Fibroblast of skin of right biceps (primary cell): ENCODE measurements at regions not wholly inside any gene's neighbourhood (a gene's known extent, or its start where the extent isn't known, plus 50 kb on each side); places are given as distances from the start of the nearest gene placed in this dataset.
A peak's percentile ranks its signal among the peaks of the same experiment; 100 is the strongest.
"Not testable (repeated sequence)": the region's sequence is repeated elsewhere in the genome, so short reads cannot be mapped to it uniquely, and the experiment has no call there.

Experiments used
- DNase-seq: peaks from one replicate; pipeline ENCODE4 v3.0.0-alpha.2; 2013

GRCh38 chr3:67064105-67064504 lies 66.0 kb downstream of the KBTBD8 start:
- peak; percentile 51 for DNase-seq

GRCh38 chr3:67067251-67067650 lies 69.1 kb downstream of the KBTBD8 start:
- DNase-seq: no peak

GRCh38 chr3:67072640-67073039 lies 74.5 kb downstream of the KBTBD8 start:
- DNase-seq: not testable (repeated sequence)

GRCh38 chr3:67073812-67074211 lies 75.7 kb downstream of the KBTBD8 start:
- DNase-seq: no peak

GRCh38 chr3:67075295-67075694 lies 77.2 kb downstream of the KBTBD8 start:
- DNase-seq: no peak

- no peak for DNase-seq
These were observed 78.5 kb downstream of the KBTBD8 start for GRCh38 chr3:67076607-67077006.

- peak; percentile 61 for DNase-seq
These were observed 79.5 kb downstream of the KBTBD8 start for GRCh38 chr3:67077656-67078055.

- DNase-seq: no peak
These were observed 84.5 kb downstream of the KBTBD8 start for GRCh38 chr3:67082533-67083024.

GRCh38 chr3:67083277-67083676 lies 85.2 kb downstream of the KBTBD8 start:
- peak; percentile 70 for DNase-seq

GRCh38 chr3:67087788-67088187 lies 89.7 kb downstream of the KBTBD8 start:
- DNase-seq: no peak

GRCh38 chr3:67090474-67090873 lies 92.4 kb downstream of the KBTBD8 start:
- peak; percentile 88 for DNase-seq

- DNase-seq: peak; percentile 59
These were observed 95.2 kb downstream of the KBTBD8 start for GRCh38 chr3:67093305-67093704.

GRCh38 chr3:67094167-67094566 lies 96.1 kb downstream of the KBTBD8 start:
- DNase-seq: peak; percentile 18

- DNase-seq: peak; percentile 84
These were observed 96.7 kb downstream of the KBTBD8 start for GRCh38 chr3:67094774-67095173.

GRCh38 chr3:67104388-67104787 lies 106.3 kb downstream of the KBTBD8 start:
- DNase-seq: no peak

- DNase-seq: no peak
These were observed 108.8 kb downstream of the KBTBD8 start for GRCh38 chr3:67106874-67107273.

- peak; percentile 70 for DNase-seq
These were observed 111.6 kb downstream of the KBTBD8 start for GRCh38 chr3:67109651-67110204.

- DNase-seq: peak; percentile 85
These were observed 115.8 kb downstream of the KBTBD8 start for GRCh38 chr3:67113802-67114407.

- no peak for DNase-seq
These were observed 120.0 kb downstream of the KBTBD8 start for GRCh38 chr3:67118122-67118521.

GRCh38 chr3:67118635-67119034 lies 120.5 kb downstream of the KBTBD8 start:
- DNase-seq: peak; percentile 4

- DNase-seq: no peak
These were observed 125.8 kb downstream of the KBTBD8 start for GRCh38 chr3:67123914-67124313.

- no peak for DNase-seq
These were observed 129.1 kb downstream of the KBTBD8 start for GRCh38 chr3:67127254-67127653.

GRCh38 chr3:67142432-67142831 lies 144.3 kb downstream of the KBTBD8 start:
- DNase-seq: no peak

GRCh38 chr3:67145738-67146137 lies 147.6 kb downstream of the KBTBD8 start:
- DNase-seq: no peak

- no peak for DNase-seq
These were observed 156.3 kb downstream of the KBTBD8 start for GRCh38 chr3:67154429-67154828.
